H1 (cell line): ENCODE measurements at regions not wholly inside any gene's neighbourhood (a gene's known extent, or its start where the extent isn't known, plus 50 kb on each side); places are given as distances from the start of the nearest gene placed in this dataset.

Experiments used
- CTCF ChIA-PET: fragments of 300-600 bp; sonication (Branson Sonifier 250); formaldehyde crosslinking; loops from one replicate; lab custom pipeline; 2021; ENCODE audit not compliant: partially characterized antibody; lab: Charles Lee
- POLR2A ChIA-PET: fragments of 300-600 bp; sonication (Branson Sonifier 250); formaldehyde crosslinking; loops from one replicate; lab custom pipeline; 2021; ENCODE audit warnings: inconsistent platforms; ENCODE audit not compliant: partially characterized antibody; lab: Charles Lee
- DNase-seq, 2 experiments: peaks; one replicate each; pipeline versions ENCODE4 v3.0.0 to v3.0.0-alpha.2; 2010 to 2022; ENCODE audit warnings: low spot score in 2 of 2, low read depth in 1 of 2, mixed read lengths in 1 of 2
- FAIRE-seq: peaks from 2 replicates; lab custom pipeline; 2011; peaks lifted over from hg19 to GRCh38; lab: Jason Lieb, UNC
- H2AFZ ChIP-seq: 2 replicates; pipeline ENCODE4 v1.8.1; 2012; ENCODE audit warnings: low read length, inconsistent platforms
- H2AK5ac ChIP-seq: 2 replicates; pipeline ENCODE4 v1.6.1; 2013; ENCODE audit warnings: low read depth, low read length
- H2BK120ac ChIP-seq: replicated peaks from 2 replicates; pipeline ENCODE3; 2013; ENCODE audit warnings: low read depth, low read length, inconsistent platforms
- H2BK12ac ChIP-seq: 2 replicates; pipeline ENCODE4 v1.6.1; 2013; ENCODE audit warnings: low read depth, low read length
- H2BK15ac ChIP-seq: 2 replicates; pipeline ENCODE4 v1.6.1; 2013; ENCODE audit warnings: low read length
- H2BK20ac ChIP-seq: 2 replicates; pipeline ENCODE4 v1.6.1; 2013; ENCODE audit warnings: low read length
- H2BK5ac ChIP-seq: 2 replicates; pipeline ENCODE4 v1.6.1; 2013; ENCODE audit warnings: low read depth, low read length
- H3K14ac ChIP-seq: 2 replicates; pipeline ENCODE4 v1.6.1; 2013; ENCODE audit warnings: inconsistent platforms; ENCODE audit not compliant: insufficient read length
- H3K18ac ChIP-seq: 2 replicates; pipeline ENCODE4 v1.6.1; 2013; ENCODE audit warnings: low read length; ENCODE audit errors: extremely low read depth
- H3K23ac ChIP-seq: 2 replicates; pipeline ENCODE4 v1.6.1; 2013; ENCODE audit warnings: inconsistent platforms; ENCODE audit not compliant: insufficient read length
- H3K23me2 ChIP-seq: 2 replicates; pipeline ENCODE4 v1.6.1; 2013; ENCODE audit warnings: low read depth, low read length
- H3K27ac ChIP-seq: 2 replicates; pipeline ENCODE4 v1.6.1; 2011; ENCODE audit warnings: low read depth, low read length, inconsistent platforms
- H3K27me3 ChIP-seq, 4 experiments: replicated peaks in 1 of 4; 1 replicate in 1 of 4; 2 replicates in 3 of 4; pipeline versions ENCODE4 v1.6.1 to v1.8.1; 2011 to 2013; ENCODE audit warnings: low read length in 3 of 4, mild to moderate bottlenecking in 3 of 4, inconsistent platforms in 2 of 4, mixed read lengths in 2 of 4, moderate library complexity in 1 of 4; ENCODE audit not compliant: control insufficient read depth in 3 of 4, insufficient read depth in 3 of 4; ENCODE audit errors: extremely low read depth in 1 of 4
- H3K36me3 ChIP-seq, 4 experiments: 2 replicates each; pipeline versions ENCODE4 v1.6.1 to v1.8.1; 2011 to 2013; ENCODE audit warnings: mild to moderate bottlenecking in 4 of 4, low read length in 3 of 4, moderate library complexity in 2 of 4, control low read depth in 1 of 4, inconsistent platforms in 1 of 4; ENCODE audit not compliant: insufficient read depth in 4 of 4, control insufficient read depth in 2 of 4
- H3K4ac ChIP-seq: replicated peaks from 2 replicates; pipeline ENCODE3; 2013; ENCODE audit warnings: low read length, low read depth, mixed read lengths, inconsistent platforms; ENCODE audit not compliant: insufficient read length
- H3K4me1 ChIP-seq, 4 experiments: replicated peaks in 1 of 4; 1 replicate in 1 of 4; 2 replicates in 3 of 4; pipeline versions ENCODE4 v1.6.1 to v1.8.1; 2011 to 2013; ENCODE audit warnings: low read length in 3 of 4, inconsistent platforms in 2 of 4, mixed read lengths in 1 of 4; ENCODE audit not compliant: insufficient read depth in 4 of 4, control insufficient read depth in 3 of 4
- H3K4me2 ChIP-seq, 2 experiments: 2 replicates each; pipeline versions ENCODE4 v1.6.1 to v1.8.1; 2011 to 2013; ENCODE audit warnings: low read depth in 2 of 2, low read length in 2 of 2, control low read depth in 1 of 2, inconsistent platforms in 1 of 2, mild to moderate bottlenecking in 1 of 2; ENCODE audit not compliant: insufficient read depth in 1 of 2
- H3K4me3 ChIP-seq, 4 experiments: fragments of 200-600, 300-600 bp in 1 of 4; sonication (generic), shearing (Covaris generic), sonication (Bioruptor Twin) in 1 of 4; 2 replicates each; pipeline versions ENCODE4 v1.5.1 to v1.8.1; 2011 to 2016; ENCODE audit warnings: low read length in 4 of 4, low read depth in 3 of 4, control low read depth in 2 of 4, inconsistent platforms in 2 of 4, mild to moderate bottlenecking in 2 of 4, mixed read lengths in 1 of 4, moderate library complexity in 1 of 4; ENCODE audit not compliant: insufficient read depth in 2 of 4; ENCODE audit errors: extremely low read depth in 1 of 4
- H3K56ac ChIP-seq: replicated peaks from 2 replicates; pipeline ENCODE3; 2013; ENCODE audit warnings: low read depth, mild to moderate bottlenecking, mixed read lengths, low read length, inconsistent platforms; ENCODE audit not compliant: insufficient read length
- H3K79me1 ChIP-seq: 2 replicates; pipeline ENCODE4 v1.6.1; 2013; ENCODE audit warnings: low read depth, low read length, control low read depth
- H3K79me2 ChIP-seq, 2 experiments: 2 replicates each; pipeline versions ENCODE4 v1.6.1 to v1.8.1; 2012 to 2013; ENCODE audit warnings: low read length in 2 of 2, mild to moderate bottlenecking in 2 of 2, inconsistent platforms in 1 of 2; ENCODE audit not compliant: insufficient read depth in 2 of 2, control insufficient read depth in 1 of 2
- H3K9ac ChIP-seq, 4 experiments: replicated peaks in 1 of 4; 1 replicate in 1 of 4; 2 replicates in 3 of 4; pipeline versions ENCODE4 v1.6.1 to v1.8.1; 2011 to 2013; ENCODE audit warnings: low read depth in 3 of 4, low read length in 3 of 4, control low read depth in 2 of 4, mild to moderate bottlenecking in 2 of 4, moderate library complexity in 2 of 4, inconsistent platforms in 1 of 4; ENCODE audit errors: extremely low read depth in 1 of 4
- H3K9me3 ChIP-seq, 2 experiments: 2 replicates each; pipeline versions ENCODE4 v1.6.1 to v1.8.1; 2012 to 2013; ENCODE audit warnings: mild to moderate bottlenecking in 2 of 2, moderate library complexity in 2 of 2, control low read depth in 1 of 2, inconsistent platforms in 1 of 2, low read depth in 1 of 2, low read length in 1 of 2, mixed read lengths in 1 of 2; ENCODE audit not compliant: insufficient read depth in 2 of 2
- H4K20me1 ChIP-seq, 2 experiments: replicated peaks in 1 of 2; 2 replicates each; pipeline versions ENCODE3 to v1.8.1; 2011 to 2013; ENCODE audit warnings: inconsistent platforms in 2 of 2, low read length in 2 of 2, mild to moderate bottlenecking in 1 of 2; ENCODE audit not compliant: insufficient read depth in 2 of 2, control insufficient read depth in 1 of 2
- H4K5ac ChIP-seq: 2 replicates; pipeline ENCODE4 v1.6.1; 2013; ENCODE audit warnings: low read length, low read depth, mixed read lengths, inconsistent platforms; ENCODE audit not compliant: insufficient read length
- H4K8ac ChIP-seq: 2 replicates; pipeline ENCODE4 v1.8.0; 2013; ENCODE audit warnings: mild to moderate bottlenecking, moderate library complexity, low read length, inconsistent platforms; ENCODE audit not compliant: insufficient read depth; ENCODE audit errors: extremely low read depth
- H4K91ac ChIP-seq: replicated peaks from 2 replicates; pipeline ENCODE3; 2013; ENCODE audit warnings: low read length, mixed read lengths, inconsistent platforms; ENCODE audit not compliant: insufficient read length
- ATF3 ChIP-seq: IDR thresholded peaks from 2 replicates; pipeline ENCODE4 v1.6.1; 2011; ENCODE audit warnings: low read depth, mild to moderate bottlenecking, low read length; ENCODE audit not compliant: insufficient read depth
- CHD1 ChIP-seq: IDR thresholded peaks from 2 replicates; pipeline ENCODE4 v1.6.1; 2012; ENCODE audit warnings: low read depth, low read length, improper control_type of control experiment
- FOSL1 ChIP-seq: IDR thresholded peaks from 2 replicates; pipeline ENCODE4 v1.6.1; 2011; ENCODE audit warnings: mild to moderate bottlenecking, low read depth, low read length, moderate library complexity; ENCODE audit not compliant: insufficient read depth
- GTF2F1 ChIP-seq: IDR thresholded peaks from 2 replicates; pipeline ENCODE4 v1.6.1; 2012; ENCODE audit warnings: low read depth, low read length, improper control_type of control experiment, borderline replicate concordance
- PHF8 ChIP-seq: fragments of 200-600 bp; sonication (generic); conservative IDR thresholded peaks from 2 replicates; pipeline ENCODE4 v1.7.1; 2012; ENCODE audit warnings: low read depth, mild to moderate bottlenecking, inconsistent platforms, low read length, moderate library complexity
- POU5F1 ChIP-seq: IDR thresholded peaks from 2 replicates; pipeline ENCODE4 v1.6.1; 2011; ENCODE audit warnings: low read depth, mild to moderate bottlenecking, low read length, moderate library complexity
- SIRT6 ChIP-seq: IDR thresholded peaks from one replicate; pipeline ENCODE4 v1.7.1; 2012; ENCODE audit warnings: low read length, inconsistent platforms
- SUZ12 ChIP-seq: fragments of 200-600 bp; sonication (generic); IDR thresholded peaks from 2 replicates; pipeline ENCODE4 v1.6.1; 2012; ENCODE audit warnings: mild to moderate bottlenecking, inconsistent platforms, low read length, moderate library complexity, mixed read lengths
- TEAD4 ChIP-seq: IDR thresholded peaks from 2 replicates; pipeline ENCODE4 v1.6.1; 2012; ENCODE audit warnings: low read depth, low read length, inconsistent platforms, mixed read lengths
- USF2 ChIP-seq: IDR thresholded peaks from 2 replicates; pipeline ENCODE4 v1.6.1; 2011; ENCODE audit warnings: low read length, improper control_type of control experiment
- YY1 ChIP-seq: IDR thresholded peaks from 2 replicates; pipeline ENCODE4 v1.6.1; 2011; ENCODE audit warnings: low read depth, mild to moderate bottlenecking, low read length
- ZNF274 ChIP-seq: IDR thresholded peaks from 2 replicates; pipeline ENCODE4 v1.7.0; 2012; ENCODE audit warnings: low read length, borderline replicate concordance; ENCODE audit errors: extremely low read depth
- WGBS, 2 experiments: shearing (Covaris generic) in 1 of 2; methylation state at CpG; one replicate each; pipeline versions ENCODE4 v1.1.6 to v1.1.7; 2013 to 2015; ENCODE audit warnings: low lambda C conversion rate in 2 of 2, mixed read lengths in 2 of 2, inconsistent platforms in 1 of 2, low coverage in 1 of 2, missing lambda C conversion rate in 1 of 2; ENCODE audit not compliant: insufficient replicate concordance in 2 of 2, insufficient coverage in 1 of 2, insufficient read length in 1 of 2; ENCODE audit errors: extremely low coverage in 1 of 2, missing lambda C conversion rate in 1 of 2; 5-methylcytosine and 5-hydroxymethylcytosine counted together

GRCh38 chr6:155882527-155883333, 427.1 kb upstream of the NOX3 start:
- H3K79me2 ChIP-seq = no peaks in the 10 kb centered on the region
- H2BK5ac ChIP-seq = no peak overlapping the region
- H4K91ac ChIP-seq = no peak overlapping the region
- H3K4me3 ChIP-seq = no peak overlapping the region
- no peak for FAIRE-seq
- H3K4me2 ChIP-seq = no peak overlapping the region
- no peak overlapping the region for H2BK12ac ChIP-seq
- ChIA-PET POLR2A (no interaction called here), CTCF (interaction anchor here (1.1 kb wide), 1 partner anchor 10 kb away, joined by 3 read pairs; no protein-coding TSS in a partner anchor)
- no peak overlapping the region for H4K5ac ChIP-seq
- H3K27ac ChIP-seq = no peak overlapping the region
- no peak overlapping the region for H3K14ac ChIP-seq
- H4K20me1 ChIP-seq = no peaks in the 10 kb centered on the region
- no peak overlapping the region for H2AFZ ChIP-seq
- H2BK15ac ChIP-seq = no peak overlapping the region
- H3K4ac ChIP-seq = no peak overlapping the region
- no peak overlapping the region for H2AK5ac ChIP-seq
- no peak overlapping the region for H4K8ac ChIP-seq
- no peaks in the 10 kb centered on the region for H3K23me2 ChIP-seq
- H3K9ac ChIP-seq = no peak overlapping the region
- 92% methylated on average over 4 of the region's 4 CpGs; no CpG with 5 or more reads in 1 of the 2 experiments for WGBS, 2 experiments
- H2BK20ac ChIP-seq = no peak overlapping the region
- H3K23ac ChIP-seq = no peak overlapping the region
- no peaks in the 10 kb centered on the region for H3K79me1 ChIP-seq
- peaks cover 0 to 7% (median 3%) of the 10 kb centered on the region in 4 experiments; a peak in 3 of 7 replicates for H3K4me1 ChIP-seq
- no peaks in the 10 kb centered on the region for H3K27me3 ChIP-seq
- no peak for TF ChIP-seq ZNF274
- no peak for TF ChIP-seq SIRT6
- no peak for TF ChIP-seq PHF8
- TF ChIP-seq GTF2F1 = no peak
- no peak for TF ChIP-seq USF2
- TF ChIP-seq POU5F1 = no peak
- no peak for TF ChIP-seq TEAD4
- TF ChIP-seq SUZ12 = no peak
- no peak for TF ChIP-seq ATF3
- TF ChIP-seq FOSL1 = no peak
- no peak for TF ChIP-seq CHD1
- no peak for TF ChIP-seq YY1
- no peak overlapping the region for H3K18ac ChIP-seq
- no peak overlapping the region for H3K56ac ChIP-seq
- H2BK120ac ChIP-seq = no peak overlapping the region
- H3K36me3 ChIP-seq = no peaks in the 10 kb centered on the region
- no peak for DNase-seq
- H3K9me3 ChIP-seq = no peaks in the 10 kb centered on the region; a peak in 1 of 4 replicates
